Glutamatergic neuron (in vitro differentiated cells): ENCODE measurements at regions not wholly inside any gene's neighbourhood (a gene's known extent, or its start where the extent isn't known, plus 50 kb on each side); places are given as distances from the start of the nearest gene placed in this dataset.

Source experiments
- DNase-seq: peaks from one replicate; pipeline ENCODE4 v3.0.0; 2022
- H3K27ac Mint-ChIP-seq: one replicate; pipeline ENCODE4 v1.8.0; 2020; ENCODE audit warnings: mild to moderate bottlenecking, mixed read lengths, inconsistent platforms; ENCODE audit not compliant: unreplicated experiment
- H3K27me3 Mint-ChIP-seq: one replicate; pipeline ENCODE4 v1.8.0; 2020; ENCODE audit warnings: mild to moderate bottlenecking, moderate library complexity, mixed read lengths, inconsistent platforms; ENCODE audit not compliant: unreplicated experiment
- H3K36me3 Mint-ChIP-seq: one replicate; pipeline ENCODE4 v1.8.0; 2020; ENCODE audit warnings: mild to moderate bottlenecking, mixed read lengths, inconsistent platforms; ENCODE audit not compliant: unreplicated experiment
- H3K4me1 Mint-ChIP-seq: one replicate; pipeline ENCODE4 v1.8.0; 2020; ENCODE audit warnings: mild to moderate bottlenecking, low read depth, mixed read lengths, inconsistent platforms; ENCODE audit not compliant: unreplicated experiment
- H3K4me3 Mint-ChIP-seq: one replicate; pipeline ENCODE4 v1.8.0; 2020; ENCODE audit warnings: mild to moderate bottlenecking, mixed read lengths, inconsistent platforms; ENCODE audit not compliant: unreplicated experiment
- H3K9me3 Mint-ChIP-seq: one replicate; pipeline ENCODE4 v1.8.0; 2020; ENCODE audit warnings: mild to moderate bottlenecking, moderate library complexity, mixed read lengths, inconsistent platforms; ENCODE audit not compliant: unreplicated experiment
- CTCF ChIP-seq: fragments of 200-600 bp; sonication (generic); IDR thresholded peaks from one replicate; pipeline ENCODE4 v1.5.0; 2021; ENCODE audit not compliant: partially characterized antibody, unreplicated experiment

GRCh38 chr11:130772266-130773227 is 143.7 kb downstream of the SNX19 start:
- no peak for TF ChIP-seq CTCF
- Mint-ChIP-seq H3K36me3 (peaks cover 4% of the 10 kb centered on the region), H3K9me3 (no peaks in the 10 kb centered on the region), H3K4me1 (no peaks in the 10 kb centered on the region), H3K4me3 (no peak overlapping the region), H3K27ac (no peak overlapping the region), H3K27me3 (peaks cover 2% of the 10 kb centered on the region)
- no peak for DNase-seq

GRCh38 chr11:130773244-130773820 is 142.9 kb downstream of the SNX19 start:
- peaks cover 7% of the 10 kb centered on the region for H3K36me3 Mint-ChIP-seq
- H3K27me3 Mint-ChIP-seq = peaks cover 2% of the 10 kb centered on the region
- H3K27ac Mint-ChIP-seq = no peak overlapping the region
- no peak overlapping the region for H3K4me3 Mint-ChIP-seq
- no peaks in the 10 kb centered on the region for H3K4me1 Mint-ChIP-seq
- no peaks in the 10 kb centered on the region for H3K9me3 Mint-ChIP-seq
- DNase-seq = no peak
- no peak for TF ChIP-seq CTCF

DNA sequence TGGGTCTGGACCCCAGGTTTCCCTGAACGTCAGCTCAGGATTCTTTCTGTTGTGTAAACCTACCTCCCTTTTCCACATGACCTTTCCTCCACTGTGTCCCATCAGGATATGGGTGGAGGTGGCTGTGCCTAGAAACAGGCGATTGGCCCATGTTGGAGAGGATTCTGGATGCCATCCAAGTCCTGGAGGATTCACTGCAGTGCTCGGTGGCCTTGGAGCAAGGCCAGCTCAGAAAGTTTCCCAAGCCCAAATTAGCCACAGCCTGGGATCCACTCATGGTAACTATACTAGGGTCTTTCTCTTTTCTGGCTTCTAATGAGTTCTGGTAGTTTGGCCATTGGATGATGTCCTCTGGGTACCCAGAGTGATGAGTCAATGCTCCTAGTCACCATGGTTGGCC is 141.6 kb downstream of the SNX19 start:
- no peak for TF ChIP-seq CTCF
- Mint-ChIP-seq H3K27ac (no peak overlapping the region), H3K36me3 (peaks cover 7% of the 10 kb centered on the region), H3K4me1 (no peaks in the 10 kb centered on the region), H3K27me3 (peaks cover 2% of the 10 kb centered on the region), H3K4me3 (no peak overlapping the region), H3K9me3 (no peaks in the 10 kb centered on the region)
- no peak for DNase-seq

DNA sequence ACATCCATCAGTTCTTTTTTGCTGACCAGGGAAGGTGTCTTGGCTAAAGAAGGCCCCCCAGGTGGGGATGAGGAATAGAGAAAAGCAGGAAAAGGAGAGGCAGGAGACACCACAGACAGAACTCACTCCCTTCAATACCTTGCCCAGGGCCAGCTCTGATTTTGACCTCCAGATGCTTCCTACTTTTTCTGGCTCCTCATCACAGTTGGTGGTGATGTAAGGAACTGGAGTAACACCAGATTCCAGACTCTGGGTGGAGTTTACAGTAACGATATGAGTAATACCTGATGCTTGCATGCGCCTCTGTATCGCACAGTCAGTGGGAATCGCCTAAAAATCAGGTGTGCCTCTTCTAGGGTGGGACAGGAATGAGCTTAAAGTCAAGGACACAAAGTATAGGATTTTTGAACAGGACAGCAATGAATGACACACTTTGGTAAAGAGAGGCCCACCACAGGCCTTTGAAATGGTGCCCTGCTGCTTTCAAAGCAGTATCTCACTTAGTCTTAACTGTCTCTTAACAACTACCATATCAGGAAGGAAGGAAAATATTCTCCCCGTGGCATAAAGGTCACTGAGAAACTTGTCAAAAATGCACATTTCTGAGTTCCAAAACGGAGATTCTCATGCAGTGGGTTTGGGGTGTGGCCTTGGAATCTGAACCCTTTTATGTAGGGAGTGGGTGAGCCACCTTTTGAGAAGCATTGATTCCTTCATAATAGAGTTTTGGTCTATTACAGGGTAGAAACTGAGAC is 140.8 kb downstream of the SNX19 start:
- no peak overlapping the region for H3K4me3 Mint-ChIP-seq
- H3K36me3 Mint-ChIP-seq = peaks cover 7% of the 10 kb centered on the region
- TF ChIP-seq CTCF = no peak
- H3K27me3 Mint-ChIP-seq = peaks cover 2% of the 10 kb centered on the region
- no peaks in the 10 kb centered on the region for H3K9me3 Mint-ChIP-seq
- H3K27ac Mint-ChIP-seq = no peak overlapping the region
- no peak for DNase-seq
- no peaks in the 10 kb centered on the region for H3K4me1 Mint-ChIP-seq

DNA sequence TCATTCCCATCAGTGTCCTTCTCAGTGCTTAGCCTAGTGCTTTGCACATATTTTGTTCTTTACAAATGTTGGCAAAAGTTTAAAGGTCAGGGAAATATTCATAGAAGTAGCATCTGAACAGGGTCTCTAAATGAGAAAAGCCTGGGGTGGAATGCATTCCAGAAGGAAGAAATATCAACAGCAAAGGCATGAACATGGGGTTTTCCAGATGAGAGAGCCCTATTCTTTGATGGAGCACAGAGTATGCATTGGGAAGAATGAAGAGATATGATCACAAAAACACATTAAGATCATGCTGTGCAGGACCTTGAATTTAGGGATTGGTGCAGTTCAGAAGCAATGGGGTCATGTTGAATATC is 140.2 kb downstream of the SNX19 start:
- H3K9me3 Mint-ChIP-seq = no peaks in the 10 kb centered on the region
- H3K27ac Mint-ChIP-seq = no peak overlapping the region
- H3K36me3 Mint-ChIP-seq = peaks cover 7% of the 10 kb centered on the region
- no peak overlapping the region for H3K4me3 Mint-ChIP-seq
- H3K27me3 Mint-ChIP-seq = peaks cover 2% of the 10 kb centered on the region
- no peak for DNase-seq
- H3K4me1 Mint-ChIP-seq = no peaks in the 10 kb centered on the region
- no peak for TF ChIP-seq CTCF
